A549 (cell line): ENCODE measurements at regions not wholly inside any gene's neighbourhood (a gene's known extent, or its start where the extent isn't known, plus 50 kb on each side); places are given as distances from the start of the nearest gene placed in this dataset.

Source experiments
- ATAC-seq, 2 experiments: fragments of 200-7000 bp in 1 of 2; fragments of >200 bp in 1 of 2; cut with Nextera tagmentation in 1 of 2; cut with Tn5 transposase in 1 of 2; 3 replicates each; pipeline versions ENCODE4 v1.8.0 to v1.9.1; 2018 to 2020; ENCODE audit warnings: mild to moderate bottlenecking in 1 of 2, moderate library complexity in 1 of 2
- CTCF ChIA-PET: fragments of 300-600 bp; sonication (Branson Sonifier 250); formaldehyde crosslinking; extraction: SDS; loops from one replicate; lab custom pipeline; 2021; ENCODE audit warnings: antibody characterized with exemption, inconsistent platforms; lab: Yijun Ruan, JAX
- POLR2A ChIA-PET: fragments of 350-600 bp; formaldehyde crosslinking; extraction: SDS; loops from one replicate; lab custom pipeline; 2021; ENCODE audit warnings: antibody characterized with exemption, inconsistent platforms; lab: Yijun Ruan, JAX
- DNase-seq, 2 experiments: peaks; one replicate each; pipeline versions ENCODE4 v3.0.0 to v3.0.0-alpha.2; 2011 to 2016; ENCODE audit warnings: low read depth in 1 of 2, low spot score in 1 of 2
- FAIRE-seq: peaks from 2 replicates; lab custom pipeline; 2011; peaks lifted over from hg19 to GRCh38; lab: Jason Lieb, UNC
- H3K27ac ChIP-seq, 2 experiments: fragments of >200 bp; sonication (Bioruptor Twin); formaldehyde crosslinking; 3 replicates each; pipeline ENCODE4 v1.5.1; 2016 to 2017
- H3K4me1 ChIP-seq: fragments of >200 bp; sonication (Bioruptor Twin); formaldehyde crosslinking; 3 replicates; pipeline ENCODE4 v1.6.1; 2016
- H3K4me2 ChIP-seq: fragments of >200 bp; sonication (Bioruptor Twin); formaldehyde crosslinking; 3 replicates; pipeline ENCODE4 v1.6.1; 2016
- H3K4me3 ChIP-seq: fragments of >200 bp; sonication (Bioruptor Twin); formaldehyde crosslinking; 3 replicates; pipeline ENCODE4 v1.5.1; 2016
- H3K9me3 ChIP-seq: fragments of >200 bp; sonication (Bioruptor Twin); formaldehyde crosslinking; 3 replicates; pipeline ENCODE4 v1.6.1; 2016
- BCL3 ChIP-seq: fragments of >200 bp; sonication (Bioruptor Twin); formaldehyde crosslinking; IDR thresholded peaks from 3 replicates; pipeline ENCODE4 v1.6.1; 2016
- CBX8 ChIP-seq: fragments of 200-600 bp; sonication (generic); IDR thresholded peaks from 2 replicates; pipeline ENCODE4 v1.6.1; 2016
- CEBPB ChIP-seq, 2 experiments: fragments of >200 bp in 1 of 2; sonication (Bioruptor Twin) in 1 of 2; formaldehyde crosslinking in 1 of 2; IDR thresholded peaks; 2 replicates each; pipeline ENCODE4 v1.6.1; 2012 to 2016
- CHD2 ChIP-seq: fragments of 150-350 bp; IDR thresholded peaks from 2 replicates; pipeline ENCODE4 v1.6.1; 2014; ENCODE audit warnings: low read length; ENCODE audit not compliant: partially characterized antibody
- CTCF ChIP-seq: fragments of >200 bp; sonication (Bioruptor Twin); formaldehyde crosslinking; IDR thresholded peaks from 3 replicates; pipeline ENCODE4 v1.5.1; 2016
- E2F6 ChIP-seq: IDR thresholded peaks from 2 replicates; pipeline ENCODE4 v1.6.1; 2012; ENCODE audit warnings: low read depth, borderline replicate concordance
- EHF ChIP-seq: fragments of 250-450 bp; sonication (Bioruptor Pico); IDR thresholded peaks from 2 replicates; pipeline ENCODE4 v1.5.0; 2020; ENCODE audit warnings: mild to moderate bottlenecking
- FOSL2 ChIP-seq, 2 experiments: fragments of 450-650 bp in 1 of 2; fragments of >200 bp in 1 of 2; sonication (Bioruptor Twin) in 1 of 2; formaldehyde crosslinking; IDR thresholded peaks; 2 replicates each; pipeline versions ENCODE4 v1.5.0 to v1.6.1; 2016 to 2020; ENCODE audit warnings: mild to moderate bottlenecking in 1 of 2, moderate library complexity in 1 of 2
- HES2 ChIP-seq: fragments of >200 bp; sonication (Bioruptor Twin); formaldehyde crosslinking; IDR thresholded peaks from 2 replicates; pipeline ENCODE4 v1.6.1; 2016
- HOXA7 ChIP-seq: fragments of 250-450 bp; sonication (Bioruptor Pico); IDR thresholded peaks from 2 replicates; pipeline ENCODE4 v1.5.0; 2020; ENCODE audit warnings: mild to moderate bottlenecking, moderate library complexity
- NPAS2 ChIP-seq: fragments of 250-450 bp; sonication (Bioruptor Pico); IDR thresholded peaks from 2 replicates; pipeline ENCODE4 v1.8.0; 2022; ENCODE audit warnings: mild to moderate bottlenecking, moderate library complexity, borderline replicate concordance
- NR3C1 ChIP-seq: fragments of >200 bp; sonication (Bioruptor Twin); formaldehyde crosslinking; IDR thresholded peaks from 3 replicates; pipeline ENCODE4 v1.6.1; 2017
- PHF8 ChIP-seq: fragments of 200-600 bp; sonication (generic); IDR thresholded peaks from 2 replicates; pipeline ENCODE4 v1.6.1; 2016; ENCODE audit warnings: low read depth, mild to moderate bottlenecking, antibody characterized with exemption, moderate library complexity, borderline replicate concordance
- RAD21 ChIP-seq, 2 experiments: fragments of >200 bp in 1 of 2; sonication (Bioruptor Twin) in 1 of 2; formaldehyde crosslinking in 1 of 2; IDR thresholded peaks in 1 of 2; conservative IDR thresholded peaks in 1 of 2; 2 replicates in 1 of 2; 3 replicates in 1 of 2; pipeline ENCODE4 v1.6.1; 2012 to 2018; ENCODE audit warnings: inconsistent platforms in 1 of 2
- RNF2 ChIP-seq: fragments of 200-600 bp; sonication (generic); IDR thresholded peaks from 2 replicates; pipeline ENCODE4 v1.6.1; 2016; ENCODE audit warnings: low read depth, mild to moderate bottlenecking, antibody characterized with exemption, moderate library complexity, borderline replicate concordance
- TFCP2L1 ChIP-seq: fragments of 250-450 bp; sonication (Bioruptor Pico); IDR thresholded peaks from 2 replicates; pipeline ENCODE4 v1.5.0; 2021; ENCODE audit warnings: mild to moderate bottlenecking
- TP53 ChIP-seq: fragments of 250-450 bp; sonication (Bioruptor Pico); IDR thresholded peaks from 2 replicates; pipeline ENCODE4 v1.5.0; 2021; ENCODE audit warnings: mild to moderate bottlenecking, moderate library complexity
- ZNF302 ChIP-seq: fragments of 250-450 bp; sonication (Bioruptor Pico); IDR thresholded peaks from 2 replicates; pipeline ENCODE4 v1.9.0; 2021; ENCODE audit warnings: inconsistent platforms, mild to moderate bottlenecking, moderate library complexity
- WGBS: methylation state at CpG from one replicate; pipeline ENCODE4 v1.1.6; 2017; ENCODE audit errors: missing lambda C conversion rate; 5-methylcytosine and 5-hydroxymethylcytosine counted together

- Histone ChIP-seq H3K27ac (no peak overlapping the region), H3K4me3 (no peak overlapping the region), H3K9me3 (no peaks in the 10 kb centered on the region), H3K4me1 (no peaks in the 10 kb centered on the region), H3K4me2 (no peak overlapping the region)
- no peak for DNase-seq
- FAIRE-seq: no peak
- POLR2A ChIA-PET: no interaction called here
- WGBS: 21% methylated on average over 1 of the region's 1 CpG
- CTCF ChIA-PET: no interaction called here
- no peak for ATAC-seq
- TF ChIP-seq TP53 (no peak), RNF2 (no peak), EHF (CRISPR knock-in tag) (no peak), BCL3 (no peak), FOSL2 (IDR thresholded peaks at IDR 0.05) (no peak), FOSL2 (CRISPR knock-in tag; IDR thresholded peaks at IDR 0.05) (no peak), PHF8 (no peak), NPAS2 (CRISPR knock-in tag) (no peak), CHD2 (no peak)
Measured at GRCh38 chr13:59546178-59546577, 617.5 kb downstream of the DIAPH3 start.

- Histone ChIP-seq H3K4me3 (no peak overlapping the region), H3K4me2 (no peak overlapping the region), H3K9me3 (no peaks in the 10 kb centered on the region)
- FAIRE-seq (no peak), ATAC-seq (no peak)
- no peak for TF ChIP-seq E2F6
- no peak for TF ChIP-seq TP53
- no peak for TF ChIP-seq TFCP2L1 (CRISPR knock-in tag)
- TF ChIP-seq FOSL2 (IDR thresholded peaks at IDR 0.05): no peak
- TF ChIP-seq FOSL2 (CRISPR knock-in tag; IDR thresholded peaks at IDR 0.05): no peak
- TF ChIP-seq NPAS2 (CRISPR knock-in tag): no peak
- no peak for TF ChIP-seq HOXA7
- no peak for TF ChIP-seq RAD21 (conservative IDR thresholded peaks at IDR 0.05 in 1 of 2, IDR thresholded peaks at IDR 0.05 in 1 of 2)
- TF ChIP-seq, all 56 proteins: peak for 0
- no peak for DNase-seq
- Histone ChIP-seq H3K27ac (no peak overlapping the region), H3K4me1 (no peaks in the 10 kb centered on the region)
- ChIA-PET CTCF (no interaction called here), POLR2A (no interaction called here)
- 0% methylated on average over 1 of the region's 1 CpG for WGBS
Measured at GRCh38 chr13:59547950-59548349, 615.8 kb downstream of the DIAPH3 start.

- no peak for ATAC-seq
- Histone ChIP-seq H3K4me2 (no peak overlapping the region), H3K4me3 (no peak overlapping the region), H3K9me3 (no peaks in the 10 kb centered on the region), H3K27ac (no peak overlapping the region), H3K4me1 (no peaks in the 10 kb centered on the region)
- WGBS: 58% methylated on average over 2 of the region's 4 CpGs
- no peak for DNase-seq
- ChIA-PET POLR2A (no interaction called here), CTCF (no interaction called here)
- no peak for TF ChIP-seq CEBPB (IDR thresholded peaks at IDR 0.05)
- no peak for TF ChIP-seq CBX8
- no peak for TF ChIP-seq NR3C1
- TF ChIP-seq ZNF302 (CRISPR knock-in tag): no peak
- no peak for TF ChIP-seq HES2
- TF ChIP-seq RAD21 (conservative IDR thresholded peaks at IDR 0.05 in 1 of 2, IDR thresholded peaks at IDR 0.05 in 1 of 2): no peak
- TF ChIP-seq CTCF: no peak
- FAIRE-seq: no peak
Measured at GRCh38 chr13:59562924-59563323, 600.8 kb downstream of the DIAPH3 start.
